HepG2 (cell line): ENCODE measurements at regions not wholly inside any gene's neighbourhood (a gene's known extent, or its start where the extent isn't known, plus 50 kb on each side); places are given as distances from the start of the nearest gene placed in this dataset.

Experiments
- CHD2 ChIP-seq: IDR thresholded peaks from 2 replicates; pipeline ENCODE4 v1.6.1; 2011; ENCODE audit warnings: low read depth, low read length, improper control_type of control experiment
- CTCF ChIP-seq: sonication (generic); formaldehyde crosslinking; IDR thresholded peaks from 2 replicates; pipeline ENCODE4 v1.5.0; 2020; ENCODE audit warnings: mild to moderate bottlenecking, missing genetic modification reagents, moderate library complexity
- MAX ChIP-seq: IDR thresholded peaks from 2 replicates; pipeline ENCODE4 v1.6.1; 2012; ENCODE audit warnings: inconsistent platforms
- NFIC ChIP-seq: IDR thresholded peaks from 2 replicates; pipeline ENCODE4 v1.6.1; 2012; ENCODE audit warnings: mild to moderate bottlenecking, low read length, inconsistent platforms
- THAP11 ChIP-seq: IDR thresholded peaks from 2 replicates; pipeline ENCODE4 v1.6.1; 2016; ENCODE audit warnings: missing biosample characterization, missing genetic modification reagents
- ZBTB8A ChIP-seq: sonication (generic); formaldehyde crosslinking; IDR thresholded peaks from 2 replicates; pipeline ENCODE4 v1.4.0; 2020; ENCODE audit warnings: mild to moderate bottlenecking, low read depth, missing genetic modification reagents, borderline replicate concordance
- ZEB1 ChIP-seq: IDR thresholded peaks from 2 replicates; pipeline ENCODE4 v1.6.1; 2012; ENCODE audit warnings: mild to moderate bottlenecking, low read depth, inconsistent platforms; ENCODE audit not compliant: insufficient replicate concordance
- ZNF142 ChIP-seq: sonication (generic); formaldehyde crosslinking; IDR thresholded peaks from 2 replicates; pipeline ENCODE4 v1.4.0; 2020; ENCODE audit warnings: missing genetic modification reagents
- ZNF335 ChIP-seq: sonication (generic); formaldehyde crosslinking; IDR thresholded peaks from 2 replicates; pipeline ENCODE4 v1.4.0; 2020; ENCODE audit warnings: missing genetic modification reagents
- ZNF607 ChIP-seq: sonication (generic); formaldehyde crosslinking; IDR thresholded peaks from 2 replicates; pipeline ENCODE4 v1.5.1; 2020; ENCODE audit warnings: missing genetic modification reagents, mild to moderate bottlenecking, borderline replicate concordance

GRCh38 chr12:84706374-84706773 lies 206.2 kb downstream of the SLC6A15 start:
- no peak for TF ChIP-seq CTCF (CRISPR knock-in tag)
- TF ChIP-seq MAX, result no peak
- TF ChIP-seq ZNF607, result no peak
- TF ChIP-seq THAP11 (CRISPR knock-in tag), result no peak
- TF ChIP-seq ZBTB8A (CRISPR knock-in tag), result no peak
- no peak for TF ChIP-seq ZNF142
- TF ChIP-seq ZEB1, result no peak
- TF ChIP-seq NFIC, result no peak
- no peak for TF ChIP-seq ZNF335 (CRISPR knock-in tag)
- no peak for TF ChIP-seq CHD2
